ENCODE measurements at regions not wholly inside any gene's neighbourhood (a gene's known extent, or its start where the extent isn't known, plus 50 kb on each side); places are given as distances from the start of the nearest gene placed in this dataset.

DNA sequence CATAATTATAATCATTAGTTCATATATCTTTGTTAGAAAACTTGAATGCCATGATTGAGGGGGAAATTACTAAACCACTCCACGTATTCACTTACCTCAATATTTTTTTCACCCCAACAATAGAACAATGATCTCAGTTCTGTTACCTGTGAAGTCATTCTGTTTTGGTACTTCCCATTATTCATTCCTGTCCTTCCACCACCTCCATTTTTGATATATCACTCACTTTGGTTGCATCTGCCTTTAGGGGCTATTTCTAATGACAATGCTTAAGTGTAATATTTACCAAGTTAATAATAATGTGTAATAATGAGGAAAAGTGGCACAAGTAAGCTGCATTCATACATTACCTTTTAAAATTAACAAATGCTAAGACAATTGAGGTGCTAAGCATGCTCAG is 218.4 kb downstream of the SPATA31D1 start:
- H3K36me3 ChIP-seq (ENCODE audit: control insufficient read depth, insufficient read depth, low read length) = no peaks in the 10 kb centered on the region
- H3K9ac ChIP-seq (ENCODE audit: low read length) = no peak overlapping the region
- no peak overlapping the region for H3K27ac ChIP-seq (ENCODE audit: low read depth, low read length)
- no peaks in the 10 kb centered on the region for H3K4me1 ChIP-seq (ENCODE audit: control insufficient read depth, insufficient read depth, low read length)
- H3K27me3 ChIP-seq (ENCODE audit: control insufficient read depth, insufficient read depth, low read length) = no peaks in the 10 kb centered on the region
- H3K4me3 ChIP-seq (ENCODE audit: low read length) = no peak overlapping the region

DNA sequence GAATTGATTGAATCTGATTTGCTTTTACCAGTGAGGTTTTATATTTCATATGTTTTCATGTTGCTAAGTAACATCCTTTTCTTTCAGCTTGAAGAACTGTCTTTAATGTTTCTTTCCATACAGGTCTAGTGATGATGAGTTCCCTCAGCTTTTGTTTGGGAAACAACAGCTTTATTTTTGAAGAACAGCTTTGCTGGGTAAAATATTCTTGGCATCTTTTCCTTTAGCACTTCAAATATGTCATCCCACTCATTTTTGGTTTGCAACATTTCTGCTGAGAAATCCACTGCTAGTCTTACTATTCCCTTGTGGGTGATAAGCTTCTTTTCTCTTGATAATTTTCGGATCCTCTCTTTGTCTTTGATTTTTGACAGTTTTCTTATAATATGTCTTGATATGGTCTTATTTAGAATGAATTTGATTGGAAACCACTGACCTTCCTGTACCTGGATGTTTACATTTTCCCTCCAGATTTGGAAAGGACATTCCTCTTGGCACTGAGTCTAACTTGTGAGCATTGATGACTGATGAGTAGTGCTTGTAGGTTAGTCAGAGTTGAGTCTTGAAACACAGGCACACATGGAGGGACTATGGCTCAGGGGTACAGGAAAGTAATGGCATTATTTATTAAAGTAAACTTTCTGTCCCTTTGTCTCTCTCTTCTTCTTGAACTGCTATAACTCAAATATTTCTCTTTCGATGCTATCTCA is 220.3 kb downstream of the SPATA31D1 start:
- H3K27ac ChIP-seq (ENCODE audit: low read depth, low read length) = no peak overlapping the region
- no peaks in the 10 kb centered on the region for H3K27me3 ChIP-seq (ENCODE audit: control insufficient read depth, insufficient read depth, low read length)
- H3K36me3 ChIP-seq (ENCODE audit: control insufficient read depth, insufficient read depth, low read length) = no peaks in the 10 kb centered on the region
- no peak overlapping the region for H3K9ac ChIP-seq (ENCODE audit: low read length)
- no peak overlapping the region for H3K4me3 ChIP-seq (ENCODE audit: low read length)
- no peaks in the 10 kb centered on the region for H3K4me1 ChIP-seq (ENCODE audit: control insufficient read depth, insufficient read depth, low read length)

DNA sequence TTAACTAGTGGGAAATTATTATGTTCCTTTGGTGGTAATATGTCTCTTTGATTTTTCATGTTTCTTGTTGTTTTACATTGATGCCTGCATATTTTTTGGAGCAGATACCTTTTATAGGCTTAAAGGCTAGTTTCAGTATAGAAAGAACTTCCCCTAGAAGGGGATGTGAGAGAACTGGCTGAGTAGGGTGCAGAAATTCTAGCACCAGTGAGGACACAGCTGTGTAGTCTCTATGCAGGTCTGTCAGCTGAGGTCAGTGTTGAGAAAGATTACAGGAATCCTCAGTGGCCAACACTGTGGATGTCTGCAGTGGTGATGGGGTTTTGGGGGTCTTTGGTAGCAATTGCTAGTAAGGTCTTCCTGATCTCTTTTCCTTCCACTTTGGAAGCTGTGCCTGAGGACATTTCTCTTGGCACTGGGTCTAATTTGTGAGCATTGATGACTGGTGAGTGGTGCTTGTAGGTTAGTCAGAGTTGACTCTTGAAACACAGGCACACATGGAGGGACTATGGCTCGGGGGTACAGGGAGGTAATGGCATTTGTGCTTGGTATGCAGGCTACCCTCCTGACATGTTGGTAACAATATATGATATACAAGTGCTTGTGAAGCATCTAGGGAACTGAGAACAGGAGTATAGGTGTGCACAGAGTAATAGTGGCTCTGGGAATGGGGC is 221.4 kb downstream of the SPATA31D1 start:
- H3K4me3 ChIP-seq (ENCODE audit: low read length) = no peak overlapping the region
- no peaks in the 10 kb centered on the region for H3K4me1 ChIP-seq (ENCODE audit: control insufficient read depth, insufficient read depth, low read length)
- no peak overlapping the region for H3K9ac ChIP-seq (ENCODE audit: low read length)
- H3K36me3 ChIP-seq (ENCODE audit: control insufficient read depth, insufficient read depth, low read length) = no peaks in the 10 kb centered on the region
- no peaks in the 10 kb centered on the region for H3K27me3 ChIP-seq (ENCODE audit: control insufficient read depth, insufficient read depth, low read length)
- H3K27ac ChIP-seq (ENCODE audit: low read depth, low read length) = no peak overlapping the region

DNA sequence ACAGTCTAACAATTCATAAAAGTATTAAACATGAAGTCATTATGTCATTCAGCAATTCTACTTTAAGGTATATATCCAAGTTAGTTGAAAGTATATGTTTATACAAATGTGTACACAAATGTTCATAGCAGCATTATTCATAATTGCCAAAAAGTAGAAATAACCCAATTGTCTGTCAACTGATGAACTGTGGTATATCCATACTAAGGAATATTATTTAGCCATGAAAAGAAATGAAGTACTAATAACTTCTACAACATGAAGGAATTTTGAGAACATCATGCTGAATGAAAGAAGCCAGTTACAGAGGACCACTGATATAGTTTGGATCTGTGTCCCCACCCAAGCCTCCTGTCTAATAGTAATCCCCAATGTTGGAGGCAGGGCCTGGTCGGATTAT is 224.3 kb downstream of the SPATA31D1 start:
- Histone ChIP-seq H3K27me3 (ENCODE audit: control insufficient read depth, insufficient read depth, low read length) (no peaks in the 10 kb centered on the region), H3K27ac (ENCODE audit: low read depth, low read length) (no peak overlapping the region), H3K4me3 (ENCODE audit: low read length) (no peak overlapping the region), H3K9ac (ENCODE audit: low read length) (no peak overlapping the region), H3K4me1 (ENCODE audit: control insufficient read depth, insufficient read depth, low read length) (no peaks in the 10 kb centered on the region), H3K36me3 (ENCODE audit: control insufficient read depth, insufficient read depth, low read length) (no peaks in the 10 kb centered on the region)

DNA sequence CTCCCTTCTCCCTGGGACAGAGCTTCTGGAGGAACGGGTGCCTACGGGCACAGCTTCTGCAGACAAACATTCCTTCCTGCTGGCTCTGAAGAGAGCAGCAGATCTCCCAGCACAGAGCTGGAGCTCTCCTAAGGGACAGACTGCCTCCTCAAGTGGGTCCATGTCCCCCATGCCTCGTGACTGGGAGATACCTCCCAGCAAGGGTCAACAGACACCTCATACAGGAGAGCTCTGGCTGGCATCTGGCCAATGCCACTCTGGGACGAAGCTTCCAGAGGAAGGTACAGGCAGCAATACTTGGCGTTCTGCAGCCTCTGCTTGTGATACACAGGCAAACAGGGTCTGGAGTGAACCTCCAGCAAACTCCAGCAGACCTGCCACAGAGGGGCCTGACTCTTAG is 227.9 kb downstream of the SPATA31D1 start:
- Histone ChIP-seq H3K4me3 (ENCODE audit: low read length) (no peak overlapping the region), H3K27me3 (ENCODE audit: control insufficient read depth, insufficient read depth, low read length) (no peaks in the 10 kb centered on the region), H3K27ac (ENCODE audit: low read depth, low read length) (no peak overlapping the region), H3K9ac (ENCODE audit: low read length) (no peak overlapping the region), H3K4me1 (ENCODE audit: control insufficient read depth, insufficient read depth, low read length) (no peaks in the 10 kb centered on the region), H3K36me3 (ENCODE audit: control insufficient read depth, insufficient read depth, low read length) (no peaks in the 10 kb centered on the region)

DNA sequence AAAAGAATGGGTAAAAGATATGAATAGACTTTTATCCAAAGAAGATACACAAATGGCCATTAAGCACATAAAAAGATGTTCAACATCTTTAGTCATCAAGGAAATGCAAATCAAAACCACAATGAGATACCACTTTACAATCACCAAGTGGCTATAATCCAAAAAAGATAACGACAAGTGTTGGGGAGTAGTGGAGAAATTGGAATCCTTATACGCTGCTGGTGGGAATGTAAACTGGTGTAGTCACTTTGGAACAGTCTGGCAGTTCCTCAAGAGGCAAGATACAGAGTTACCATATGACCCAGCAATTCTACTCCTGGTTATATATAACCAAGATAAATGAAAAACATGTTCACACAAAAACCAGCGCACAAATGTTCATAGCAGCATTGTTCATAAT is 234.9 kb downstream of the SPATA31D1 start:
- Histone ChIP-seq H3K9ac (ENCODE audit: low read length) (no peak overlapping the region), H3K4me1 (ENCODE audit: control insufficient read depth, insufficient read depth, low read length) (no peaks in the 10 kb centered on the region), H3K36me3 (ENCODE audit: control insufficient read depth, insufficient read depth, low read length) (no peaks in the 10 kb centered on the region), H3K27me3 (ENCODE audit: control insufficient read depth, insufficient read depth, low read length) (no peaks in the 10 kb centered on the region), H3K27ac (ENCODE audit: low read depth, low read length) (no peak overlapping the region), H3K4me3 (ENCODE audit: low read length) (no peak overlapping the region)

DNA sequence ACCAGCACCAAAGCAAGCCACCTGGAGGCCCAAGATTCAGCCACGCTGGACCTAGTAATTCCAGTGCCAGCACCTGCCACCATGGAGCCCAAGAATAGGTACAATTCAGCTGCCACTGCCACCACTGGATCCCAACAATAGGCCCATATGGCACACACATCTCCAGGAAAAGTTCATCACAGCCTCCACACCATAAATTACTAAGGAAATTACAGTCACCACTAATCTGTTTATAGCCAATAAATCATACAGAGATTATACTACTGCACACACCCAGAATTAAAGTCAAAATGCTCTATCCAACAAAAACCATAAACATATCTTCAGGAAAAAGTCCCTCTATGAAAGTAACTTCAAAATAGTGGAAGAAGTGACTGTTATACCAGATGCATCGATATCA is 242.8 kb downstream of the SPATA31D1 start:
- H3K4me1 ChIP-seq (ENCODE audit: control insufficient read depth, insufficient read depth, low read length) = no peaks in the 10 kb centered on the region
- H3K27me3 ChIP-seq (ENCODE audit: control insufficient read depth, insufficient read depth, low read length) = no peaks in the 10 kb centered on the region
- H3K36me3 ChIP-seq (ENCODE audit: control insufficient read depth, insufficient read depth, low read length) = no peaks in the 10 kb centered on the region
- no peak overlapping the region for H3K27ac ChIP-seq (ENCODE audit: low read depth, low read length)
- no peak overlapping the region for H3K4me3 ChIP-seq (ENCODE audit: low read length)
- H3K9ac ChIP-seq (ENCODE audit: low read length) = no peak overlapping the region

DNA sequence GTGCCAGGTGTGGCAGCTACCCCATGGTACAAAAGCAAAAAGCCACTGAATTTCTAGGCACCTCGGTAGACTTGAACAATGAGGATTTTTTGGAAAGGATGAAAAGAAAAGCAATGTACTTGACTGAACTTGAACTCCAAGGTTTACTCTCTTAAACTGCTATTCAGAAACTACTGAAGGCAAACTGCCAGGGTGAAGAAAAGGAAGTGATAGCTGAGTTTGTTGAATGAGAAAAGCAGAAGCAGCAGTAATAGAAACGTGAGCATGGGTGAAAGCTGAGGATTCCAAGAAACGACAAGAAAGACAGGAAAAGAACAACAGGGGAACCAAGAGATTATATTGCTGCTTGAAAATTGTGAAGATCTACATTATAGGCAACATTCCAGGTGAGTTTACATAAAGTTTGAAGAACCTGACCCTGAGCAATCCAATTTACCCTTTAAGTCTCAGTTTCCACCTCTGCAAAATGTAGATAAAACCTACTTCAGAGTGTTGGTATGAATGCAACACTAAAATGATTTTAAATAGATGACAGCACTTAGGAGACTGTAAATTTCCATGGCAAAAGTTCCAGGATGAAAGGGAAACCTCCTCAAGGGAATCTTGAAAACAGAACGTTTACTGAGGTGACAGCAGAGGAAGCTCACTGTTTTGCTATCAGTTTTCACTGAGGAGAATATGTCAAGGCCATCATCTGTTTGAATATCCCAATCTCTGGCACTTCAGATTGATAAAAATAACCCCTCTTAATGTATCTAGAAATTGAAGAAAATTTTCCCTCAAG is 245.8 kb downstream of the SPATA31D1 start:
- Histone ChIP-seq H3K9ac (ENCODE audit: low read length) (no peak overlapping the region), H3K27me3 (ENCODE audit: control insufficient read depth, insufficient read depth, low read length) (no peaks in the 10 kb centered on the region), H3K4me3 (ENCODE audit: low read length) (no peak overlapping the region), H3K4me1 (ENCODE audit: control insufficient read depth, insufficient read depth, low read length) (no peaks in the 10 kb centered on the region), H3K36me3 (ENCODE audit: control insufficient read depth, insufficient read depth, low read length) (no peaks in the 10 kb centered on the region), H3K27ac (ENCODE audit: low read depth, low read length) (no peak overlapping the region)

DNA sequence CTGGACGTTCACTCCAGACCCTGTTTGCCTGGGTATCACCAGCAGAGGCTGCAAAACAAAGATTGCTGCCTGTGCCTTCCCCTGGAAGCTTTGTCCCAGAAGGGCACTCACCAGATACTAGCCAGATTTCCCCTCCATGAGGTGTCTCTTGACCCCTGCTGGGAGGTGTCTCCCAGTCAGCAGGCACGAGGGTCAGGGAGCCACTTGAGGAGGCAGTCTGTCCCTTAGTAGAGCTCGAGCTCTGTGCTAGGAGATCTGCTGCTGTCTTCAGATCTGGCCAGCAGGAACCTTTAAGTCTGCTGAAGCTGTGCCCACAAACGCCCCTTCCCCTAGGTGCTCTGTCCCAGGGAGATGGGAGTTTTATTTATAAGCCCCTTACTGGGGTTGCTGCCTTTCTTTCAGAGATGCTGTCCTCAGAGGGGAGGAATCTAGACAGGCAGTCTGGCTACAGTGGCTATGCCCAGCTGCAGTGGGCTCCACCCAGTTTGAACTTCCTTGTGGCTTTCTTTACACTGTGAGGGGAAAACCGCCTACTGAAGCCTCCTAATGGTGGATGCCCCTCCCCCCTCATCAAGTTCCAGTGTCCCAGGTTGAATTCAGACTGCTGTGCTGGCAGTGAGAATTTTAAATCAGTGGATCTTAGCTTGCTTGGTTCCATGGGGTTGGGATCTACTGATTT is 253.9 kb downstream of the SPATA31D1 start:
- Histone ChIP-seq H3K9ac (ENCODE audit: low read length) (no peak overlapping the region), H3K27ac (ENCODE audit: low read depth, low read length) (no peak overlapping the region), H3K27me3 (ENCODE audit: control insufficient read depth, insufficient read depth, low read length) (no peaks in the 10 kb centered on the region), H3K4me1 (ENCODE audit: control insufficient read depth, insufficient read depth, low read length) (no peaks in the 10 kb centered on the region), H3K4me3 (ENCODE audit: low read length) (no peak overlapping the region), H3K36me3 (ENCODE audit: control insufficient read depth, insufficient read depth, low read length) (no peaks in the 10 kb centered on the region)

DNA sequence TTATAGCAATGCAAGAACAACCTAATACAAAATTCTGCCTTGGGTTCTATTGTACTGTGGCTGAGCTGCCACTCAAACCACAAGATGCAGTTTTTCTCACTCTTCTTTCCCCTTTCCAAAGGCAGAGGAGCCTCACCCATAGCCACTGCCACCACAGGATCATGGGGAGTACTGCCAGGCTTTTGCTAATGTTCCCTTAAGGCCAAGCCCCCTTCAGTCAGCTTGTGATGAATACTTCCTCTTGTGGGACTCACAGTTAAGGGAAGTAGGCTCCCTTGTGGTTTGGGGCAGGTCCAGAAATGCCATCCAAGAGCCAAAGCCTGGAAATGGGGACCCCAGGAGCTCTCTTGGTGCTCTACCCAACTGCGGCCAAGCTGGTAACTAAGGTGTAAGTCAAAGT is 258.7 kb downstream of the SPATA31D1 start:
- Histone ChIP-seq H3K4me3 (ENCODE audit: low read length) (no peak overlapping the region), H3K36me3 (ENCODE audit: control insufficient read depth, insufficient read depth, low read length) (no peaks in the 10 kb centered on the region), H3K27me3 (ENCODE audit: control insufficient read depth, insufficient read depth, low read length) (no peaks in the 10 kb centered on the region), H3K9ac (ENCODE audit: low read length) (no peak overlapping the region), H3K27ac (ENCODE audit: low read depth, low read length) (no peak overlapping the region), H3K4me1 (ENCODE audit: control insufficient read depth, insufficient read depth, low read length) (no peaks in the 10 kb centered on the region)

DNA sequence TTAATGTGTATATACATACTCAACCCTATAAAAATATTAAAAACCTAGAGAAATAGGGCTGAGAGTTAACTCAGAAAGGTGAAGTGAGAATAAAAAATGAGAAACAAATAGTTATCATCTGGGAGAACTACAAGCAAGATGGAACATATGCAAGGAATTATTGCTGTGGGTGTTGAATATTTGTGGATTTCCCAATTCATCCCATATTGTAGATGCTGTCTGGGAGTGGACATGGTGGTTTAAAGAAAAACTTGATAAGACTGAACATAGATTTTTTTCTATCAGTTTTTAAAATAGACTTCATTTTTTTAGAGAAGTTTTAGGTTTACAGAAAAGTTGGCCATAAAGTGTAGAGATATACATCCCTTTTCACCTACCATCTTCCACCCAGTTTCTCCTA is 263.5 kb downstream of the SPATA31D1 start:
- H3K27me3 ChIP-seq (ENCODE audit: control insufficient read depth, insufficient read depth, low read length) = no peaks in the 10 kb centered on the region
- H3K9ac ChIP-seq (ENCODE audit: low read length) = no peak overlapping the region
- H3K4me1 ChIP-seq (ENCODE audit: control insufficient read depth, insufficient read depth, low read length) = no peaks in the 10 kb centered on the region
- H3K36me3 ChIP-seq (ENCODE audit: control insufficient read depth, insufficient read depth, low read length) = no peaks in the 10 kb centered on the region
- no peak overlapping the region for H3K27ac ChIP-seq (ENCODE audit: low read depth, low read length)
- H3K4me3 ChIP-seq (ENCODE audit: low read length) = no peak overlapping the region

DNA sequence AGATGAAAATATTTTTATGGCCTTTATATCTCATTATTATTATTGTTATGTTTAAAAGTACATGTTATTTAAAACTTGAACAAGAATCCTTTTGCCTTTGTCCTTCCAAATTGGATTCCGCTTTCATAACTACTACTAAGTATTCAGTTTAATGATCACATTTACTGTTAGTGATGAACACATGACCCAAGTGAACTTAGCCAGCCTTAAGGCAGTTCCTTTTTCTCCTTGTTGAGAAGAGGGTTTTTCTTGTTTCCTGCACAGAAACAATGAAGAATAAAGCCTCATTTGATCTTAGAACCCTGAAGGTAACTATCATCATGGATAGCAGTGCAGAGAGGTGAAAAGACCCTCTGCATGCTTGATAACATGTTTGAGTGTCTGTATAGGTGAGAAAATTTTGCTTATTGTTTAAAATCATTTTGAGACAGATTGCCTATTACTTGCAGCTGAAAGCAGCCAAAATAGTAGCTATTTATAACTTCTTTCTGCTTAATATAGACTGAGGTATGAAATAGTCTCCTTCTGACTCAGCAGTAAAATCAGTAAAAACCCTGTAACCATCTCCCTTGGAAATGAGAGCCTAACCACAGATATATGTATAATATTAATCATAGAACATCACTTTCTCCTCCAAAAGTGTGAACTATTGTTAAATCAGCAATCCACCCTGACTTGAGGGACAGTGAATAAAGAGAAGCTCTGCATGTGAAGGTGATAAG is 266.2 kb downstream of the SPATA31D1 start:
- Histone ChIP-seq H3K27ac (ENCODE audit: low read depth, low read length) (no peak overlapping the region), H3K4me1 (ENCODE audit: control insufficient read depth, insufficient read depth, low read length) (no peaks in the 10 kb centered on the region), H3K27me3 (ENCODE audit: control insufficient read depth, insufficient read depth, low read length) (no peaks in the 10 kb centered on the region), H3K4me3 (ENCODE audit: low read length) (no peak overlapping the region), H3K36me3 (ENCODE audit: control insufficient read depth, insufficient read depth, low read length) (no peaks in the 10 kb centered on the region), H3K9ac (ENCODE audit: low read length) (no peak overlapping the region)

All from rectal smooth muscle tissue (tissue), 1 donor.